ENCODE measurements at regions not wholly inside any gene's neighbourhood (a gene's known extent, or its start where the extent isn't known, plus 50 kb on each side); places are given as distances from the start of the nearest gene placed in this dataset.
"Not testable (repeated sequence)": the region's sequence is repeated elsewhere in the genome, so short reads cannot be mapped to it uniquely, and the experiment has no call there.

- in situ Hi-C loops (cut with HindIII; ENCODE audit: low sequenced_read_pairs) = no loop called here
Measured at GRCh38 chr3:159260049-159260662, 458.3 kb downstream of the MFSD1 start.

GRCh38 chr3:159261333-159261732, 459.5 kb downstream of the MFSD1 start:
- in situ Hi-C loops (cut with HindIII; ENCODE audit: low sequenced_read_pairs) = not testable (repeated sequence)

GRCh38 chr3:159263750-159264553, 462.1 kb downstream of the MFSD1 start:
- in situ Hi-C loops (cut with HindIII; ENCODE audit: low sequenced_read_pairs) = no loop called here

- in situ Hi-C loops (cut with HindIII; ENCODE audit: low sequenced_read_pairs) = no loop called here
Measured at GRCh38 chr3:159265705-159266104, 463.9 kb downstream of the MFSD1 start.

- in situ Hi-C loops (cut with HindIII; ENCODE audit: low sequenced_read_pairs) = no loop called here
Measured at GRCh38 chr3:159266779-159267178, 464.9 kb downstream of the MFSD1 start.

GRCh38 chr3:159271799-159272512, 470.1 kb downstream of the MFSD1 start:
- in situ Hi-C loops (cut with HindIII; ENCODE audit: low sequenced_read_pairs) = no loop called here

- in situ Hi-C loops (cut with HindIII; ENCODE audit: low sequenced_read_pairs) = no loop called here
Measured at GRCh38 chr3:159273070-159273469, 471.2 kb downstream of the MFSD1 start.

GRCh38 chr3:159273608-159274007, 471.8 kb downstream of the MFSD1 start:
- in situ Hi-C loops (cut with HindIII; ENCODE audit: low sequenced_read_pairs) = no loop called here

GRCh38 chr3:159275741-159276140, 473.9 kb downstream of the MFSD1 start:
- in situ Hi-C loops (cut with HindIII; ENCODE audit: low sequenced_read_pairs) = no loop called here

GRCh38 chr3:159277814-159278213, 476.0 kb downstream of the MFSD1 start:
- in situ Hi-C loops (cut with HindIII; ENCODE audit: low sequenced_read_pairs) = no loop called here

GRCh38 chr3:159280386-159281191, 478.7 kb downstream of the MFSD1 start:
- in situ Hi-C loops (cut with HindIII; ENCODE audit: low sequenced_read_pairs) = no loop called here

GRCh38 chr3:159293493-159293892, 491.6 kb downstream of the MFSD1 start:
- in situ Hi-C loops (cut with HindIII; ENCODE audit: low sequenced_read_pairs) = no loop called here

GRCh38 chr3:159301961-159302360, 500.1 kb downstream of the MFSD1 start:
- in situ Hi-C loops (cut with HindIII; ENCODE audit: low sequenced_read_pairs) = no loop called here

- in situ Hi-C loops (cut with HindIII; ENCODE audit: low sequenced_read_pairs) = no loop called here
Measured at GRCh38 chr3:159305017-159305416, 503.2 kb downstream of the MFSD1 start.

- in situ Hi-C loops (cut with HindIII; ENCODE audit: low sequenced_read_pairs) = not testable (repeated sequence)
Measured at GRCh38 chr3:159316706-159317105, 514.9 kb downstream of the MFSD1 start.

- in situ Hi-C loops (cut with HindIII; ENCODE audit: low sequenced_read_pairs) = no loop called here
Measured at GRCh38 chr3:159319156-159319555, 517.3 kb downstream of the MFSD1 start.

GRCh38 chr3:159322322-159322939, 520.6 kb downstream of the MFSD1 start:
- in situ Hi-C loops (cut with HindIII; ENCODE audit: low sequenced_read_pairs) = no loop called here

GRCh38 chr3:159323848-159324247, 522.0 kb downstream of the MFSD1 start:
- in situ Hi-C loops (cut with HindIII; ENCODE audit: low sequenced_read_pairs) = no loop called here

GRCh38 chr3:159326998-159327397, 525.1 kb downstream of the MFSD1 start:
- in situ Hi-C loops (cut with HindIII; ENCODE audit: low sequenced_read_pairs) = no loop called here

- in situ Hi-C loops (cut with HindIII; ENCODE audit: low sequenced_read_pairs) = no loop called here
Measured at GRCh38 chr3:159332535-159333099, 530.8 kb downstream of the MFSD1 start.

All from DLD1 (cell line).